PC-9 (cell line): ENCODE measurements at regions not wholly inside any gene's neighbourhood (a gene's known extent, or its start where the extent isn't known, plus 50 kb on each side); places are given as distances from the start of the nearest gene placed in this dataset.

Experiments
- BruUV-seq: library from RNA; stranded (reverse); fragments of 400-500 nt; replicated peaks from 2 replicates; lab custom pipeline; 2021; lab: Mats Ljungman, UMichigan
- CTCF ChIA-PET: fragments of 300-600 bp; sonication (Branson Sonifier 250); formaldehyde crosslinking; loops from one replicate; lab custom pipeline; 2022; ENCODE audit warnings: antibody characterized with exemption; lab: Charles Lee
- POLR2A ChIA-PET: fragments of 300-600 bp; sonication (Branson Sonifier 250); formaldehyde crosslinking; loops from one replicate; lab custom pipeline; 2022; ENCODE audit warnings: antibody characterized with exemption; ENCODE audit not compliant: unreplicated experiment; lab: Charles Lee
- DNase-seq, 2 experiments: peaks; one replicate each; pipeline versions ENCODE4 v3.0.0 to v3.0.0-alpha.2; 2015 to 2022; ENCODE audit warnings: mixed read lengths in 1 of 2
- H2AFZ ChIP-seq: fragments of 200-600 bp; sonication (generic); 2 replicates; pipeline ENCODE4 v1.8.1; 2017; ENCODE audit warnings: antibody characterized with exemption
- H3F3A ChIP-seq: fragments of 200-600 bp; sonication (generic); 2 replicates; pipeline ENCODE4 v1.8.1; 2017; ENCODE audit warnings: antibody characterized with exemption, mild to moderate bottlenecking, low read depth; ENCODE audit not compliant: insufficient read depth
- H3K27ac ChIP-seq: fragments of 200-600 bp; sonication (generic); 2 replicates; pipeline ENCODE4 v1.6.1; 2016; ENCODE audit warnings: mixed run types
- H3K27me3 ChIP-seq: fragments of 200-600 bp; sonication (generic); 2 replicates; pipeline ENCODE4 v1.6.1; 2016; ENCODE audit warnings: low read depth, mixed run types; ENCODE audit not compliant: insufficient read depth
- H3K36me3 ChIP-seq: fragments of 200-600 bp; sonication (generic); 2 replicates; pipeline ENCODE4 v1.6.1; 2016; ENCODE audit warnings: low read depth, mixed run types
- H3K4me1 ChIP-seq: fragments of 200-600 bp; sonication (generic); replicated peaks from 2 replicates; pipeline ENCODE4 v1.6.1; 2016; ENCODE audit warnings: mixed run types; ENCODE audit not compliant: insufficient read depth
- H3K4me2 ChIP-seq: fragments of 200-600 bp; sonication (generic); 2 replicates; pipeline ENCODE4 v1.6.1; 2017; ENCODE audit warnings: mixed run types
- H3K4me3 ChIP-seq: fragments of 200-600 bp; sonication (generic); 2 replicates; pipeline ENCODE4 v1.6.1; 2016; ENCODE audit warnings: mixed run types
- H3K79me2 ChIP-seq: fragments of 200-600 bp; sonication (generic); 2 replicates; pipeline ENCODE4 v1.6.1; 2017; ENCODE audit warnings: low read depth, mixed run types
- H3K9me2 ChIP-seq: fragments of 200-600 bp; sonication (generic); 2 replicates; pipeline ENCODE4 v1.8.1; 2017; ENCODE audit warnings: mild to moderate bottlenecking; ENCODE audit not compliant: insufficient read depth
- H3K9me3 ChIP-seq: fragments of 200-600 bp; sonication (generic); 2 replicates; pipeline ENCODE4 v1.8.1; 2016; ENCODE audit warnings: low read depth; ENCODE audit not compliant: insufficient read depth
- H4K20me1 ChIP-seq: fragments of 200-600 bp; sonication (generic); 2 replicates; pipeline ENCODE4 v1.8.1; 2017; ENCODE audit not compliant: insufficient read depth
- EZH2 ChIP-seq: fragments of 200-600 bp; sonication (generic); IDR thresholded peaks from 2 replicates; pipeline ENCODE4 v1.8.0; 2017; ENCODE audit warnings: antibody characterized with exemption, low read depth
- intact Hi-C: fragments of 100-400 bp; cut with micrococcal nuclease; formaldehyde crosslinking; loops from one replicate; pipeline ENCODE4 v1.10.0; 2022; ENCODE audit not compliant: unreplicated experiment
- TF ChIP-seq, protein P1 (sequence below): fragments of 200-600 bp; sonication (generic); conservative IDR thresholded peaks from 2 replicates; pipeline ENCODE4 v1.6.1; 2017; ENCODE audit warnings: mixed run types, antibody characterized with exemption, mild to moderate bottlenecking, moderate library complexity

GRCh38 chr5:104904561-104904960, 1342.0 kb upstream of the NUDT12 start:
- Histone ChIP-seq H3K9me2 (no peaks in the 10 kb centered on the region), H3K36me3 (no peaks in the 10 kb centered on the region), H3K4me2 (no peak overlapping the region), H3K4me3 (no peak overlapping the region), H3K79me2 (no peaks in the 10 kb centered on the region), H4K20me1 (no peaks in the 10 kb centered on the region), H3K4me1 (0 out of 2 replicates have a peak, but pooled peaks cover 9% of the 10 kb centered on the region), H3K9me3 (no peaks in the 10 kb centered on the region), H3F3A (no peaks in the 10 kb centered on the region), H3K27ac (no peak overlapping the region; the same call in 1 of the 2 replicates), H2AFZ (peak overlapping the region; percentile 62; the same call in 1 of the 2 replicates), H3K27me3 (no peaks in the 10 kb centered on the region)
- TF ChIP-seq, protein P1, sequence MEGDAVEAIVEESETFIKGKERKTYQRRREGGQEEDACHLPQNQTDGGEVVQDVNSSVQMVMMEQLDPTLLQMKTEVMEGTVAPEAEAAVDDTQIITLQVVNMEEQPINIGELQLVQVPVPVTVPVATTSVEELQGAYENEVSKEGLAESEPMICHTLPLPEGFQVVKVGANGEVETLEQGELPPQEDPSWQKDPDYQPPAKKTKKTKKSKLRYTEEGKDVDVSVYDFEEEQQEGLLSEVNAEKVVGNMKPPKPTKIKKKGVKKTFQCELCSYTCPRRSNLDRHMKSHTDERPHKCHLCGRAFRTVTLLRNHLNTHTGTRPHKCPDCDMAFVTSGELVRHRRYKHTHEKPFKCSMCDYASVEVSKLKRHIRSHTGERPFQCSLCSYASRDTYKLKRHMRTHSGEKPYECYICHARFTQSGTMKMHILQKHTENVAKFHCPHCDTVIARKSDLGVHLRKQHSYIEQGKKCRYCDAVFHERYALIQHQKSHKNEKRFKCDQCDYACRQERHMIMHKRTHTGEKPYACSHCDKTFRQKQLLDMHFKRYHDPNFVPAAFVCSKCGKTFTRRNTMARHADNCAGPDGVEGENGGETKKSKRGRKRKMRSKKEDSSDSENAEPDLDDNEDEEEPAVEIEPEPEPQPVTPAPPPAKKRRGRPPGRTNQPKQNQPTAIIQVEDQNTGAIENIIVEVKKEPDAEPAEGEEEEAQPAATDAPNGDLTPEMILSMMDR: no peak
- no peak for TF ChIP-seq EZH2
- no peak for DNase-seq
- BruUV-seq: no TSS peak
- CTCF ChIA-PET: no interaction called here
- intact Hi-C loops: no loop called here
- POLR2A ChIA-PET: interaction anchor here (0.6 kb wide), 1 partner anchor 562 kb away, joined by 3 read pairs; no protein-coding TSS in a partner anchor

DNA sequence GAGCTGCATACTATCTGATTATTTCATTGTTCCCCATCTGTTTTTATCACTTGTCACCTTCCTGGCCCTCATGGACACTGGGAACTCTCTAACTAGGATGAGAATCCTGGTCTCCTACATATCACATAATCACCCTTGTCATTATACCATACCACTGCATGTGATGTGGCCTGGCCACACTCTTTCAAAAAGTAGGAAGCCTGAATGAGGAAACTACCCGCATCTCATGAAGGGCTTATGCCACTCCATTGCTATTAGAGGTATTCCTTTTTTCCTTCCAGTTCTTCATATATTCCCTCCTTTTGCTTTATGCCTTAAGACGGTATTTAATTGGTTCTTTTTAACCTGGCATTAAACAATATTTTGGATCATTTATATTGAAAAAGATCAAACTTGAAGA, 1341.4 kb upstream of the NUDT12 start:
- Histone ChIP-seq H3K36me3 (no peaks in the 10 kb centered on the region), H3K9me3 (no peaks in the 10 kb centered on the region), H3K27ac (no peak overlapping the region), H3K79me2 (no peaks in the 10 kb centered on the region), H3K27me3 (no peaks in the 10 kb centered on the region), H3K4me3 (no peak overlapping the region), H4K20me1 (no peaks in the 10 kb centered on the region), H3K4me2 (no peak overlapping the region), H2AFZ (no peak overlapping the region), H3F3A (no peaks in the 10 kb centered on the region), H3K4me1 (0 out of 2 replicates have a peak, but pooled peaks cover 9% of the 10 kb centered on the region), H3K9me2 (no peaks in the 10 kb centered on the region)
- no TSS peak for BruUV-seq
- intact Hi-C loops: no loop called here
- DNase-seq: no peak
- TF ChIP-seq EZH2: no peak
- TF ChIP-seq, protein P1: no peak
- CTCF ChIA-PET: no interaction called here
- POLR2A ChIA-PET: interaction anchor here (0.6 kb wide), 1 partner anchor 562 kb away, joined by 3 read pairs; no protein-coding TSS in a partner anchor

- intact Hi-C loops: no loop called here
- DNase-seq: no peak
- Histone ChIP-seq H3K9me3 (no peaks in the 10 kb centered on the region), H3K36me3 (no peaks in the 10 kb centered on the region), H3K4me2 (no peak overlapping the region), H4K20me1 (no peaks in the 10 kb centered on the region), H2AFZ (no peak overlapping the region), H3K4me3 (no peak overlapping the region), H3K9me2 (no peaks in the 10 kb centered on the region; the same call in none of the 2 replicates), H3K27ac (no peak overlapping the region), H3K79me2 (no peaks in the 10 kb centered on the region), H3K27me3 (no peaks in the 10 kb centered on the region), H3K4me1 (no peaks in the 10 kb centered on the region), H3F3A (no peaks in the 10 kb centered on the region)
- CTCF ChIA-PET: no interaction called here
- POLR2A ChIA-PET: no interaction called here
- no TSS peak for BruUV-seq
- TF ChIP-seq, protein P1: no peak
- TF ChIP-seq EZH2: no peak
Observed at GRCh38 chr5:104891596-104891995, 1329.0 kb upstream of the NUDT12 start.
